Daoy (cell line): ENCODE measurements at regions not wholly inside any gene's neighbourhood (a gene's known extent, or its start where the extent isn't known, plus 50 kb on each side); places are given as distances from the start of the nearest gene placed in this dataset.
"Not testable (repeated sequence)": the region's sequence is repeated elsewhere in the genome, so short reads cannot be mapped to it uniquely, and the experiment has no call there.

Source experiments
- DNase-seq: peaks from one replicate; pipeline ENCODE4 v3.0.0-alpha.2; 2015; ENCODE audit warnings: low read depth

DNA sequence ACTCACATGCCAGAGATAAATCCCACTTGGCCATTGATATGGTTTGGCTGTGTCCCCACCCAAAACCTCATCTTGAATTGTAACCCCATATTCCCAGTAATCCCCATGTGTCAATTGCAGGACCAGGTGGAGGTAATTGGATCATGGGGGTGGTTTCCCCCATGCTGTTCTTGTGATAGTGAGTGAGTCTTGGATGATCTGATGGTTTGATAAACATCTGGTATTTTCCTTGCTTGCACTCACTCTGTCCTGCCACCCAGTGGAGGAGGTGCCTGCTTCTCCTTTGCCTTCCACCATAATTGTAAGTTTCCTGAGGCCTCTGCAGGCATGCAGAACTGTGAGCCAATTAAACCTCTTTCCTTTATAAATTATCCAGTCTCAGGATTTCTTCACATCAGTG is 50.4 kb upstream of the B3GAT2 start:
- DNase-seq: not testable (repeated sequence)

- no peak for DNase-seq
These were observed 55.1 kb upstream of the B3GAT2 start for GRCh38 chr6:71011871-71012371.

GRCh38 chr6:71012866-71013469 is 56.1 kb upstream of the B3GAT2 start:
- DNase-seq: peak; percentile 63

DNA sequence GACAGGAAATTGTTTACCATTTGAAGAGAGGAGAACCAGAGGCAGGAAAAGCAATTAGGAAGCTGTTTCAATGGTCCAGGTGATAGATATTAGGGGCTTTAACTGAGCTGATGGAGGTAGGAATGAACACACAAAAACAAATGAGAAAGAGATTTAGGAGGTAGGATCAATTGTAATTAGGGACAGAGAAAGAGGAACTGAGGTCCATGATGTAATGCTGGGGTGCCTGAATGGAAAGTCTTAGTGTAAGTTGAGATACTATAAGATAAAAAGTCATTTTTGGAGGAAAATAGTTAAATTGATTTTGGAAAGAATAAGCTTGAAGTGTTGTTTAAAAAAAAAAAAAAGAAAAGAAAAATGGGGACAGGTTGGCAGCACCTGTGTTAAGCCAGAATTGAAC is 58.5 kb upstream of the B3GAT2 start:
- no peak for DNase-seq

- DNase-seq: no peak
These were observed 71.5 kb upstream of the B3GAT2 start for GRCh38 chr6:71028236-71028876.

- DNase-seq: no peak
These were observed 72.0 kb upstream of the B3GAT2 start for GRCh38 chr6:71028877-71029252.

DNA sequence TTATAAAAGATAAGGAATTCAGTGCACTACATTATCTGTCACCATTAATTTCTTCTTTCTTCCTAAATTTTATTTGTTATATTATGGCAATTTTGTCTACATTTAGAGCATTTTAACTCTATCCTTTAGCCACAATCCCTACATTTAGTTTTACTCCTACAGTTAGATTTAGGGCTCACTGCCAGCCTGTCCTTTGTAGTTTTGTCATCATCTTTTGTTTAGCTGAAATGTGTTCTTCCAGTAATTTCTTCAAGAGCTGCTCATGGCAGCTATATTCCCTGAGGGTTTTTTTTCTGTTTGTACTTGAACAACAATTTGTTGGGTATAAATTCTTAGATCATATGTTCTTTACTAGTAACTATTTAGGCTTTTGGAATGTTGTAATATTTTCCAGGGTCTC is 72.7 kb upstream of the B3GAT2 start:
- DNase-seq: no peak

DNA sequence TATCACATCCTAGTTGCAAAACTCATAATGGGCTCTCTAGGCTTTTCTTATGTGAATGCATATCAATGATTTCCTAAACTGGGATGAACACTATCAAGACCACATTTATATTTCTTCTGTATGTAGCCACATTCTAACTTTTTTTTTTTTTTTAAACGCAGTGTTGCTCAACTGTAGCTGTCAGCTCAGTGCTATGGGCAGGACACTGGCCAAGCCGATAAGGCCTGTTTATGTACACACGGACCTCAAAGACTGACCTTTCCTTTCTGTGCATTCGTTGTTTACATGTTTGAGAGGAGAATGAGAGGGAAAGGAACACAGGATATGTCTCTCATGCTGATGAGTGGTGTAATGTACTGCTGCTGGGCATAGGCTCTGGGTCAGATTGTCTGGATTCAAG is 75.1 kb upstream of the B3GAT2 start:
- no peak for DNase-seq

DNA sequence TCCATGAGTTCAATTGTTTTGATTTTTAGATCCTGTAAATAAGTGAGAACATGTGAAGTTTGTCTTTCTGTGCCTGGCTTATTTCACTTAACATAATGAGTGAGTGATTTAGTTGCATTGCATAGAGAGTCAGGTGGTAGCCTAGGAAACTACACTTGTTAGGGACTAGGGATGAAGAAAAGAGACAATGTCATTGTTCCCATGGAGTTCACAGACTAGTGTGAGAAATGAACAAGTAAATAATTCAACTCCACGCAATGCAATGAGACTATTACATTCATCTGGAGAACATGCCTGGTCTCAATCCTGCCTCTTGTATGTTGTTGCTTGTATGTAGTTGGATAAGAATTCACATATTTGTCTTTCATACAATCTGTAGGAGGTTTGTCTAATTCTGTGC is 76.3 kb upstream of the B3GAT2 start:
- DNase-seq: no peak

- no peak for DNase-seq
These were observed 77.0 kb upstream of the B3GAT2 start for GRCh38 chr6:71033890-71034289.

DNA sequence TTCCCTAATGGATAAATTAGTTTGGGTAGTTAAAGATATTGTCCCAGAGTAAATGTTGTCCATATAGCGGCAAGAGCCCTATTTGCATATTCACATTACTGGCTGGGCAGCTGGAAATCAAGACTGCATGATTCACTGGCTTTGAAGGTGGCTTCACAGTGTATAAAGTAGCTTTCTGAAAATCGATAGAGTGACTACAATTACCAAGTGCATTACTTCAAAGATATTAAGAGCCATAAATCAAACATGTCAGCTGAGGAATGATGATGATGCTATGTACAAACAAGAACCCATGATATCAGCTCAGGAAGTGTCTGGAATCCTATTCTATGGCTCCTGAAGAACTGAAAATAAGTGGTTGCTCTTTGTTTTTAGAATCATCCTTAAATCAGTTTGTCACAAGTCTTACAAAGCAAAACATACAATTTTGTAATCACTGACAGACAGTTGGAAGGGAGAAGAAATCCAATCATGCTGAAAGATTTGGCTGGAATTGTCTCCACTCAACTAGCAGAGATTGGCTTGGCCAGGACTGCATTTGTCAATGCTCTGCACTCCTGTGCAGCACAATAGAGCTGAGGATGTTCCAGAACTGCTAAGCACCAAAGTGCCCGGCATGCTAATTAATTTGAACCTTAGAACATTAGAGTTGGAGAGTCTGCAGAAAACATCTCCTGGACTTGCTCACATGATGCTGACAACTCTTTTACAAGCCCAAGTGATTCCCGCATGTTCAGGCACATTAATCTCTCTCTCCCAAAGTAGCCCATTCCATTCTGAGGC is 77.9 kb upstream of the B3GAT2 start:
- DNase-seq: no peak

GRCh38 chr6:71035871-71036270 is 79.0 kb upstream of the B3GAT2 start:
- DNase-seq: no peak

DNA sequence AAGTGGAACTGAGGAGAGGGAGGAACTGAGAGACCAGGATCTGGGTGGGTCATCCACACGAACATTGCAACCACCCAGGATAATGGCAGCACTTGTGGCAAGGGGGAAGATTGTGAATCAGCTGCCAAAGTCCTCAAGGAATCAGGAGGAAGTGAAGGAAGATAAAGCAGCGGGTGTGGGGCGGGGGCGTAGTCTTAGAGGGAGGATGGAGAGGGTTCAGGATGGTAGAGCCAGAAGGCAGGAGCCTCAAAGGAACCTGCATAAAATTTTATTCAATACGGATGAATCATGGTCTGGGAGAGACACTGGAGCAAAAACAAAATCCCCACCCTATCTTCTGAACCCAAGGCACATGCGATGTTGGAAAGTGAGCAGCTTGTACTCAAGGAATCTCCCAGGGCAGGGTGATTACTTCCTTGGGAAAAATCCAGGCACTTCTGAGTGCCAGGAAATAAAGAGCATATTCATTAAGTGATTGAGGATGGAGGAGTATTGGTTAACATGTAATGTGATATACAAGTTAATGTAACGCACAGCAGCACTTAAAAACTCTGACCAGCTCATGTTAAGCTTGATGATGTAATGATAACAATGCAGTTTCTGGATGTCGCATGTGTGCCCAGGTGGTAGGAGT is 82.0 kb upstream of the B3GAT2 start:
- no peak for DNase-seq

DNA sequence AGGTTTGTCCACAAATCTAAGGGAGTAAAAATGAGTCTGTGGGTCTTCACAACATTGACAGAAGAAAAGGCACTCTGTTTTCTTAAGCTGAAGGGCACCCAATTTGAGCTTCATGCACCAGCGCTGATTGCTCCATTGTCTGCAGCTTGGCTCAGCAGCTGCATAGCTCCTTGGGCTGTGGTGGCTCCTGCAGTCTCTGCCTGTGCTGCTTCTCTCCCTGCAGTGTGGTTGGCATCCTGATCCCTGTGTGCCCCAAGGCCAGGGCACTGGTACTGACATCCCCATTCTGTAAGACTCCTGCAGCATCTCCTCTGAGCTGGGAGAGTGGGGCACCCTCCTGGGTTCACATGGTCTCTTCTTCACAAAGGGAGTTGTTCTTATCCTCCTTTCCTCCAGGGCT is 83.2 kb upstream of the B3GAT2 start:
- DNase-seq: no peak

GRCh38 chr6:71040841-71041240 is 84.0 kb upstream of the B3GAT2 start:
- DNase-seq: no peak

GRCh38 chr6:71043902-71044301 is 87.0 kb upstream of the B3GAT2 start:
- DNase-seq: peak; percentile 27

- no peak for DNase-seq
These were observed 87.9 kb upstream of the B3GAT2 start for GRCh38 chr6:71044753-71045152.

DNA sequence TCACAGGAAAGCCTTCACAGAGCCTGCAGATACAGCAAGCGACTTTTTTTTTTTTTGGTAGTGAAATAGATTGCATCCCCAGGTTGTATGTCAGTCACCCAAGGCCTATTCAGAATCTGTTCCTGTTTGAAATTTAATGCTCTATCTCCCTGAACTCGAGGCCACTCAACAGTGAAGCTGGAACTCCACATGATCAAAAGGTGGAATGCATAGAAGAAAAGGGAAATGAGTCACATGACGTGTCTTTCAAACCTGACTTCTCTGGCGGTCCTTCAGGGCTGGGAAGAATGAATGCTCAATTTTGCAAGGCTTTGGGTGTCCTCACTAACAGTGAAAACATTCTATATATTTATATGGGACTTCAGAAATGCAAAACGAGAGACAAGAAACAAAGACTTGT is 88.4 kb upstream of the B3GAT2 start:
- no peak for DNase-seq

DNA sequence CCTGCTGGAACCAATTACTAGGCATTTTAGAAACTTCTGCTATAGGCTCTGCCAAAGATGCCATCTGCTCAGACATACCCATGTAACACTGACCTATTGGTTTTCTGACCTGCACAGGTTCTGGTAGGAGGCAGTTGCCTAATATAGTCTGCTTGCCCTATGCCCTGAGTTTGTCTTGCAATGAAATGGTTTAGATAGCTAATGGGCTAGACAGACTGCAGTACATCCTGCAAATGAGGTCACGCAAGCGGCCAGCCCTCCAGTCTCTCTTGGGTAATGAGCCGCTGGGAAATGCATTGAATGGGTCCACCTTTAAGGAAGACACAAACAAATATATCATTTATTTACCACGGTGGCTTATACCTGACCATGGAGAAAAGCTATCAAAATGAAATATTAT is 90.6 kb upstream of the B3GAT2 start:
- no peak for DNase-seq

DNA sequence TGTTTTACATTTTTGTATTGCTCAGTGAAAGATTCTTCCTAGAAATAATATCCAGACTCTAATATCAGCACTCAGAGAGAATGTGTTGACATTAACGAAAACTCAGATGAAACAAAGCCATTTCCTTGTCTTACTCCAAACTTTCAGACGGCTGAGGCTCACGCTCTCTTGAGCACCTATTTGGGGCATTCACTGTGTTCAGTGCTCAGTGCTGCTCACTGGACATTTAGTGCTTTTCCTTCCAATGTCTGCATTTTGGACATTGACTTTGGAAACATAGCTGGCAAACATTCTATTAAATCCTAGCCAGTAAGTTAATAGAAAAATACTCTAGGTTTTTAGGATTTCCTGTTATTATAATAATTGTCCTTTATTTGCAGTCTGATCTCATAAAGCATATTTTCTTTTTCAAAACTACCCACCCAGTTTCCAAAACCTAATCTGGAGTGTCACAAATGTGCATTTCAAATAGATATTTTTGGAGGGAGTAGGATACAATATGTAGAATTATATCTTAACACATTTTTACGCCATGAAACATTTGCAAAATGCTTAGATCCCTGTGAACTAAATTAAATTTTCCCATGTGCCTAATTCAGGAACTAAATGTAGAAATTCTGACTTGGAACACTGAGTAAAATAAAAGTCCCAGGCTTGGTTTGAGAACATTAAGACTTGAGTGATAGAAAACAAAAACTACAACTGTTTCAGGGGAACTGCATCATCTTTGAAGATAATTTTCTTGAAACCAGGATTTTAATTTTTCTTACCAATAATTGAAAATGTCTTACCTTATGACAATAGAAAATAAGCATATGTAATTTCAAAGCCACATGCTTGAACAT is 91.7 kb upstream of the B3GAT2 start:
- DNase-seq: no peak

DNA sequence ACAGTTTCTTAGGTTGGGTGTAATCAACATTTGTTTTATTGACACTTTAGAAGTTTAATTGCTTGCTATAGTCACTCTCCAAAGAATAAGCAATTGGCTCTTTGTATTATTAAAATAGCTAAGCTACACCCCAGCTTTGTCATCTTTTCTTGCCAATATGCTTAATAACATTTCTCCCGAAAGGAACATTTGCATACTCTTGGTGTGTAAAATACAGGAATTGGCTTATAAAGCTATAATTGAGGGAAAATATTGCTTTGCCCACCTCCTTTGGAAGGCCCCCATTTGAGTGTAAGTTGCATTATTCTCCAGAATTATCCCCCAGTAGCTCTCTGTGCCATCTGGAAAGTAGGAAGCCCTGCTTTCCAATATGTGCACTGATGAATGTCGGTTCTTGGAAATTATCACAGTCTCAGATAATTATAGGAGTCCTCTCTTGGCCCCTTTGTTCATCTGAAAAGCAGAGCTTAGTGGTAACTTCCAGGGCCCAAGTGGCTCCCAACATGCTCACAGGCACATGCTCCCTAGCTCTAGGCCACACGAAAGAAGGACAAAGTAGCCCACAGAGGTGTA is 92.4 kb upstream of the B3GAT2 start:
- no peak for DNase-seq
